GM20431 (cell line): ENCODE measurements at regions not wholly inside any gene's neighbourhood (a gene's known extent, or its start where the extent isn't known, plus 50 kb on each side); places are given as distances from the start of the nearest gene placed in this dataset.

Experiments
- in situ Hi-C: fragments of 300-500 bp; cut with MseI, MboI; formaldehyde crosslinking; loops from one replicate; pipeline ENCODE4 v1.15.0; 2020; ENCODE audit warnings: low sequenced_read_pairs; ENCODE audit not compliant: unreplicated experiment

GRCh38 chr7:41809529-41809939 lies 106.6 kb upstream of the INHBA start:
- in situ Hi-C loops: no loop called here

DNA sequence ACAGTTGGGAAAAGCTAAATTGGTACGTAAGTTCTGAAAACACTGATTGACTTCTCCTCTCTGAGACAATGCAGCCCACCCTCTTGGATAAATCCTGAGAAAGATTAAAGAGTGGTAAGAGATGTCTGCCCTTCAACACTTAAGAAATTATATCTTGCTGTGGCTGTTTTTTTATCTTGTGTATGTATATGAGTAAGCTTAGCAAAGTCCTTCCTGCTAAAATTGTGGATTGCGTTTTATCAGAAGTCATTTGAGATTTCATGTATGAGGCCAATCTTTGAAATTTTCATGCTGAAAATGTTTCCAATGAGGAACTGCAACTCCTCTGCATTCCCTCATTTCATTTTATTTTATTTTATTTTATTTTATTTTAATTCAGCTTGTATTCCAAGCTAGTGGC lies 106.2 kb upstream of the INHBA start:
- in situ Hi-C loops: no loop called here

DNA sequence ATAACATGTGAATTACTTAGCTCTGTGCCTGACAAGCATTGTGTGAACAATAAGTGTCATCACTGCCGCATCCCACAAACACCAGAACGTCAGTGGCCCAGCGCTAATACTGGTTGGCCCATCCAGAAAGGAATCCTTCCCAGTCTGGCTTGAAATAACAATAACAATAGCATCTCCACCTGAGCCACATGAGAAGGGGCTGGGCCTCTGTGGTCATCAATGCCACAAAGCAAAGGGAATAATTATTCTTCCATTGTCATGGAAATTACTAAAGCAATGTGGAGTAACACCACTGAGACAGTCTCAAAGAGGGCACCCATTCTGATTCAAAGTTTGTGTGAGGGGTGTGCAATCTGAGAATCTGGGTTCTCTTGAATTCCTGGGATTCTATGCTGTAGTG lies 105.7 kb upstream of the INHBA start:
- in situ Hi-C loops: no loop called here

- in situ Hi-C loops: no loop called here
Measured at GRCh38 chr7:41803569-41803968, 100.7 kb upstream of the INHBA start.

DNA sequence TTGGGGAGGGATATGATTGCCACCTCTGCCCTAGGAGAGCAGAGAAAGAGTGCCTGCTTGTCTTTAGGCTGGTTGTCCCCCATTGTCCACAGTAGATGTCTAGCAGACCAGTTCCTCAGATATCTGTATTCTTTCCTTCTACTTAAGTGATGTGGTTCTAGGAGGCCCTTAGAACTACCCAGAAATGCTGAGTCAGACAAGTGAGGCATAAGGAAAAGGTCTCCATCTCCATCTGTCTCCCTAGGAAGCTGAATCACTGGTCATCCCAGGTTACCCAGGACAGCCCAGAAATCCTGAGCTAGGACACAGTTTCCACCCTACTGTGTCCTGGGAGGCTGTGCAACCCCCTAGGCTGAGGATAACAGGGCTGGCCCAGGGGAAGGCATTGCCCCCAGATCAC lies 93.4 kb upstream of the INHBA start:
- in situ Hi-C loops: no loop called here

GRCh38 chr7:41795276-41795833 lies 92.5 kb upstream of the INHBA start:
- in situ Hi-C loops: no loop called here

DNA sequence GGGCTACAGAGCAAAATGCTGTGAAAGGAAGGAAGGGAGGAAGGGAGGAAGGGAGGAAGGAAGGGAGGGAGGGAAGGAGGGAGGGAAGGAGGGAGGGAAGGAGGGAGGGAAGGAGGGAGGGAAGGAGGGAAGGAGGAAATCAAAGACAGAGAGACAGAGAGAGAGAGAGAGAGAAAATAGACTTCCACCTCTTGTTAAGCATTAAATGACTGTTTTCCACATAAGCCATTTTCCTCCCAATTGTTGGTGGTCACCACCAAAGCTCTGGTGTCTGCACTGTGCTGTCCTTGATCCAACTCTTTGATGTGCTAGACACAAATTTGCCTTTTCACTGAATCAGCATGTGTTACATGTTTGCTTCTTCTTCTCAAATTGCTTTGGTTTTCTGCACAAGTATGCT lies 90.7 kb upstream of the INHBA start:
- in situ Hi-C loops: no loop called here

DNA sequence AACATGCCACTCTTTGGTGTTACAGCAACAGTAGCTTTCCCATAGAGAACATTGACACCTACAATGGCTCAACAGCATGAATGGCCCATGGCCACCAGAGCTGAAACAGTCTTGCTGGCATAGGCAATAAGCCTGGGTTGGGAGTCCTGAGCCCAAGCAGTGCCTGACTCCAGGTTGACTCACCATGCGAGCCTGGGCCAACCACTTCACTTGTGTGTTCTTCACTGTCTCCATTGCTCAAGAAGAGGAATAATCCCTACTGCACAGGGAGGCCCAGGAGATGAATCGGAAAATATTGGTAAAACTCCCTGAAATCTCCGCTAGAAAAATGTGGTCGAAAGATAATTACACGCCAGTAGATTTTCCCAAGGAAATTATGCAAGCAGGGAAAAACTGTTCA lies 89.2 kb upstream of the INHBA start:
- in situ Hi-C loops: no loop called here

GRCh38 chr7:41788556-41788955 lies 85.7 kb upstream of the INHBA start:
- in situ Hi-C loops: no loop called here

DNA sequence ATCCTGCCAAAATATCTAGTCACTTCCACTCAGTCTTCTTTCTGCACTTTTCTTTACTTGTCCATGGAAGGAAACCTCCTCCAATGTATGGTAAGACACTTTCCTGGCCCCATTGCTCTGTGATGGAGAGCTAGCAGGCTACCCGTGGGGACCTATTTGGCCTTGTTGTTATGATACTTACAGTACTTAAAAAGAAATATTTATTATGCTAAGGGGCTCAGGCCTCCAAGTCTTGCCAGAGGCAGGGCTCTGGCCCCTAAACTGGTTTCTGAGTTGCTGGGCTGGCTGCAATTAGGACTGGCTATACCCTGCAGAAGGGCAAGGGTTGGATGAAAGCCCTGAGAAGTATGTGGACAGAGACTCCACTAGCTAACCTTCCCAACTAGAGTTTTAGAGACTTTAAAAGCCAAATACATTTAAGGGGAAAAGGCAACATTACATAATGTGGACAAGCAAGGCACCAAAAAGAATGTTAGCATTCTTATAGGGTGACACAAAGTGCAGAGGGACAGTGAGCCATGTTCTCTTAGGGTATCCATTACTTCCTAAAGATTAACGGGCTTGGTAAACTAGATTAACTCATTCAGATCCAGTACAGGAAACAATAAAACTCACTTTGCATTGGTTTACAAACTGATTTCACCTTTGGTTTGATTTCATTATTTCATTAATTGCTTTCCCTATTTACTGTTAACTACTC lies 84.9 kb upstream of the INHBA start:
- in situ Hi-C loops: no loop called here

DNA sequence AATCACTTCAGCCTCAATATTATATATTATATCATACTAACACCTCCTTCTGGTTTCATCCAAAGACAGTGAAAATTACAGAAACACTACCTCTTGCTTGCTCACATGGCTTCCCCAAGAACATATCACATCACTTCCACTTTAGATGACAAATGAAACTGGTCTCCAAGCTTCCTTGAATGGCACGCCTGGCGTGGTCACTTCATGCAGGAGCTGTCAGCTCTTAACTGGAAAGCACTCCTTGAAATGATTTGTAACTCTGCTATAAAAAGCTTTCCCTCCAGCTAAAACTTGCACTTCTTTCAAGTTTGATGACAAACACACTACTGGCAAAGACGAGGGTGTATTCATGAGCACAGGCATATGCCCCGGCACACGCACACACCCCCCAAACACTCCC lies 84.1 kb upstream of the INHBA start:
- in situ Hi-C loops: no loop called here

DNA sequence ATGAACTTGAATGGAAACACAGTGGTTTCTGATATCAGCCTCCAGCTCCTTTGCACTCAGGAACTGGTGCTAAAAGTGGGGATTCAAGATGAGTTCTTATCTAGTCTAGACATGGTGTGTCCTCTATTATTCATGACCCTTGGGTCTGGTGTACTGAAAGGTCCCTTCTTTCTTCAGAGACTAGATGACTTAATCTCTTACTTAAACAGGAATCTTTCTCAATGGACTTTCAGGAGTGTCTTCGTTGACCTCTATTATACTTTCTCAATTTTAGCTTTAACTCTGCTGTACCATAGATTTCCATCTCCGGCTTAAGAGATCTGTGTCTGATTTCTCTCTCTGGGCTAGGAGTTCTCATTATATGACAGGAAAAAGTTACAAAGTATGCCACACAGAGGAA lies 83.5 kb upstream of the INHBA start:
- in situ Hi-C loops: no loop called here

DNA sequence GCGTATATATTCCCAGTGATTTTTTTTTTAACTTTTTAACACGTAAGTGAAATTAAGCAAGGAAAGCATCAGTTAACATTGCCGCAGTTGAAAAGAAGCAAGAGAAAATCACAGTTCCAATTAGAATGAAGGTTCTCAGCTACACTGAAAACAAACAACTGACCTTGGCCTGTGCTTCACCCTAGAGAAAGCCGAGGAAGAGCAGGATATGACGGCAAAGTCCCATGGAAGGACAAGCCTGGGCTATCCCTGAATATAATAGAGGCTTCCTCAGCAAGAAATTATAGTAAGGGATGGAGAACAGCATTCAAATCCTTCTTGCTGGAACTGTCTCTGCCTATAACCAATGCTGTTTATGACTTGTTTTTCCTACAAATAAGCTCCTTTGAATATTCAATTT lies 83.0 kb upstream of the INHBA start:
- in situ Hi-C loops: no loop called here

DNA sequence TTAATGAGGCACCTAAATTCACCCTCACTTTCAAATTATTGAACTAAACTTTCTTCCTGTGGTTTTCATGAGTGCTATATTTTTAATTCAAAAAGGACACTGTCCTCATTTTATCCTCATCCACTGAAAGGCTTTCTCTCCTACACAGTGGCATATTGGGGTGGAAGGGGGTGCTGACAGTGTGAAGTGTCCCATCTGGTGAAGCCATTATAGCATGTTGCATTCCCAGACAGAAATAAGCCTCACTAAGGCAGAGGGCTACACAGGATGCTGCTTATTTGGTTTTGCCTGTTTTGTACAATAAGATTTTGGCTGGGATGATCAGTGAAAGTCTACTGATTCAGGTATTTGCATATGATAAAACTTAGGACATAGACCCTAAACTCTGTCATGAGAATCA lies 82.4 kb upstream of the INHBA start:
- in situ Hi-C loops: no loop called here

DNA sequence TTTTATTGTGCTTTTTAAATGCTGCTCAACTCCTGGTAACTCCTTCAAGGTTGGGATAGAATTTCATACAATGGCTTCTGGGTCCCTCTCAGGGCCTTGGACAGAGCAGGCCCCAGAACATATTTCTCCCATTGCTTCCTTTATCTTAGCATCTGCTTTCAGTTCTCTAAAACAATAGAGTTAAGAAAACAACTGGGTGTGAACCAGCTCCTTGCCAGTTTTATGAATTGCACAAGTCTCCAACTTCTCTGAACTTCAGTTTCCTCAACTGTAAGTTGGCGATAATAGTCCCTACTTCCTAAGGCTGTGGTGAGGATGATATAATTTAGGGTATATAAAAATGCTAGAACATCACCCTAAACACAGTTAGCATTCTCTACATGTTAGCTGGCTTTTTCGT lies 77.0 kb upstream of the INHBA start:
- in situ Hi-C loops: no loop called here

DNA sequence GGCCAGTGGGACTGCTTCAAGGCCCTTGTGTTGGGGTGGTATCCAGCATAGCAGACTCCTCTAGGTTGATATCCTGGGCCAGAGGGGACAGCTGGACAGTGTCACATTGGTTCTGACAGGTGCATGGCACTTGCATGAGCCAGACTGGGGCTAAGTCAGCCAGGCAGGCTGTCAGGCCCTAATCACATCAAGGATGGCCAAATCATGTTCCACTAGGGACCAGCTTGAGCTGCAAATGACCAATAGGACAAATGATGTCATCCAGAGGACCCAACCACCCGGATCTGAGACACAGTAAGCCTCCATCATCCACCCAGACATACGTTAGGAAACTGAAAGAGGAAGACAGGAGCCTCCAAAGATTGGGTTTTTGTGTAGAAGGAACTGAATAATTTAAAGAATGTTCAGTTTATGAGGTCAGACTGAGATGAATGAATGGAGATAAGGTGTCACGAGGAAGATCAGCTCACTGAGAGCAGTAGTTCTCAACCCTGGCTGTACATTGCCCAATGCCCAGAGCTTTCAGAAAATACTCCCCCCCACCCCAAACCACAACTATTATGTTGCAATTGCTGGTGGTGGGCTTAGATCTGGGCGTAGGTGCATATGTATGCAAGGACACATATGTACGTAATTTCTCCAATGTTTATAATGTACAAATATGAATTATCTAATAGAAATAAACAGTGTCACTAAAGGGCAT lies 75.2 kb upstream of the INHBA start:
- in situ Hi-C loops: no loop called here

DNA sequence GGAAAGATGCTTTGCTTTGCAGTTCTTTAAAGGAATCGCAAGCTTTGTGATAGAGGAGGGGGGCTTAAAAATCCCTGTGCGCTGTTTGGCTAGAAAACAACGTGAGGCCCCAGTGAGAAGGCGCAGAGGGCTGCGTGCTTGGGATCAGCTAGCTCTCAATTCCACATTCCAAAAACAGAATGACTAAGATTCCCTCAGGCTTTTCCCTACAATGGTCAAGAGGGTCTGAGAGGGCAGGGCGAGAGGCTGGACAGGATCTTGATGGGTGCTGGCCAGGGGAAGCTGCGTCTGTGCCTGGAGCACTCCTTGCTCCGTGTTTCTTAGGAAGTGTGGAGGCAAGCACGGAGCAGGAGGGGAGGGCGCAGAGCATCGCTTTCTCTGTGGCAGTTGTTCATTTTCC lies 72.1 kb upstream of the INHBA start:
- in situ Hi-C loops: no loop called here

GRCh38 chr7:41773756-41774155 lies 70.9 kb upstream of the INHBA start:
- in situ Hi-C loops: no loop called here

- in situ Hi-C loops: no loop called here
Measured at GRCh38 chr7:41771717-41772116, 68.8 kb upstream of the INHBA start.

DNA sequence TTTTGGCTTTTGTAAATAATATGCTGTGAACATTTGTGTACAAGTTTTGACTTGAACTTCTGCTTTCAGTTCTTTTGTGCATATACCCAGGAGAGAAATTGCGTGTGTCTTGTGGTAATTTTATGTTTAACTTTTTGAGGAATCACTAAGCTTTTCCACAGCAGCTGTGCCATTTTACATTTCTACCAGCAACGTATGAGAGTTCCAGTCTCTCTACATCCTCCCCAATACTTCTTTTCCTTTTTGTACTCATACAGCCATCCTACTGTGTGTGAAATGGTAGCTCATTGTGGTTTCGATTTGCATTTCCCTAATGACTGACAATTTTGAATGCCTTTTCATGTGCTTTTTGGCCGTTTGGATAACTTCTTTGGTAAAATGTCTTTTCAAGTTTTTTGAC lies 66.3 kb upstream of the INHBA start:
- in situ Hi-C loops: no loop called here

- in situ Hi-C loops: no loop called here
Measured at GRCh38 chr7:41763626-41764025, 60.7 kb upstream of the INHBA start.

DNA sequence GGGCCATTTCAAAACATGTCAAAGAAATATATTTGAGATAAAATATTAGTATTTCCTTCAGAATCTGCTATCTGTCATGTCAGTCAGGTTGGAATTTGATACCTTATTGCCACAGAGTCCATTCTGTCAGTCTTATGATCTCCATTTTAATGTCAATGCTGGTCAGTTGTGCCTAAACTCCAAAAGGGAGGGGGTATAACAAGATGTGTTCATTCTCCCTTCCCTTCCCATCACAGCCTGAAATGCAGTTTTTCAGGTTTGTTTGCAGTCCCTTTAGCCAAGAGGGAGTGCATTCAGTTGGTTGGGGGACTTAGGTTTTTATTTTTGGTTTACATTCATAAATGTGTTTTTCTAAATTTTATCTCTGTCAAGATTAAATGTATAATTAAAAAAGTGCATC lies 59.8 kb upstream of the INHBA start:
- in situ Hi-C loops: no loop called here
